ENCODE measurements at regions not wholly inside any gene's neighbourhood (a gene's known extent, or its start where the extent isn't known, plus 50 kb on each side); places are given as distances from the start of the nearest gene placed in this dataset.
"Not testable (repeated sequence)": the region's sequence is repeated elsewhere in the genome, so short reads cannot be mapped to it uniquely, and the experiment has no call there.

GRCh38 chr3:22706922-22707321 is 496.2 kb upstream of the UBE2E2 start:
- H3K56ac ChIP-seq (replicated peaks; ENCODE audit: insufficient read length, low read depth, low read length); FAIRE-seq; H4K20me1 ChIP-seq (replicated peaks in 1 of 2; ENCODE audit: control insufficient read depth in 1 of 2, insufficient read depth in 2 of 2, low read length in 2 of 2); H3K27me3 ChIP-seq (replicated peaks in 1 of 4; ENCODE audit: control insufficient read depth in 3 of 4, extremely low read depth in 1 of 4, insufficient read depth in 3 of 4, low read length in 3 of 4); H2BK12ac ChIP-seq (ENCODE audit: low read depth, low read length); H3K27ac ChIP-seq (ENCODE audit: low read depth, low read length); H3K79me2 ChIP-seq (ENCODE audit: control insufficient read depth in 1 of 2, insufficient read depth in 2 of 2, low read length in 2 of 2); H3K4me2 ChIP-seq (ENCODE audit: insufficient read depth in 1 of 2, low read depth in 2 of 2, low read length in 2 of 2); H3K36me3 ChIP-seq (ENCODE audit: control insufficient read depth in 2 of 4, insufficient read depth in 4 of 4, low read length in 3 of 4); POLR2A ChIA-PET (ENCODE audit: partially characterized antibody); H3K23ac ChIP-seq (ENCODE audit: insufficient read length); DNase-seq (ENCODE audit: low read depth in 1 of 2, low spot score in 2 of 2); H3K18ac ChIP-seq (ENCODE audit: extremely low read depth, low read length); H2BK15ac ChIP-seq (ENCODE audit: low read length); H3K79me1 ChIP-seq (ENCODE audit: low read depth, low read length); H2BK20ac ChIP-seq (ENCODE audit: low read length); H4K5ac ChIP-seq (ENCODE audit: insufficient read length, low read depth, low read length); H2AFZ ChIP-seq (ENCODE audit: low read length); H3K4me3 ChIP-seq (ENCODE audit: extremely low read depth in 1 of 4, insufficient read depth in 2 of 4, low read depth in 3 of 4, low read length in 4 of 4); H3K14ac ChIP-seq (ENCODE audit: insufficient read length); H2BK5ac ChIP-seq (ENCODE audit: low read depth, low read length); H4K91ac ChIP-seq (replicated peaks; ENCODE audit: insufficient read length, low read length); H3K9ac ChIP-seq (replicated peaks in 1 of 4; ENCODE audit: extremely low read depth in 1 of 4, low read depth in 3 of 4, low read length in 3 of 4); H3K4me1 ChIP-seq (replicated peaks in 1 of 4; ENCODE audit: control insufficient read depth in 3 of 4, insufficient read depth in 4 of 4, low read length in 3 of 4); H2AK5ac ChIP-seq (ENCODE audit: low read depth, low read length); CTCF ChIA-PET (ENCODE audit: partially characterized antibody); H3K23me2 ChIP-seq (ENCODE audit: low read depth, low read length); H3K4ac ChIP-seq (replicated peaks; ENCODE audit: insufficient read length, low read depth, low read length); H2BK120ac ChIP-seq (replicated peaks; ENCODE audit: low read depth, low read length); H4K8ac ChIP-seq (ENCODE audit: extremely low read depth, insufficient read depth, low read length): not testable (repeated sequence)
- WGBS, 2 experiments (ENCODE audit: extremely low coverage in 1 of 2, insufficient coverage in 1 of 2, insufficient read length in 1 of 2, insufficient replicate concordance in 2 of 2, low coverage in 1 of 2, low lambda C conversion rate in 2 of 2, missing lambda C conversion rate in 1 of 2): 91% methylated on average over 6 of the region's 10 CpGs; no CpG with 5 or more reads in 1 of the 2 experiments
- peaks cover 14 to 15% of the 10 kb centered on the region in 2 experiments; a peak in 3 of 4 replicates for H3K9me3 ChIP-seq (ENCODE audit: insufficient read depth in 2 of 2, low read depth in 1 of 2, low read length in 1 of 2)

Measured in H1 (cell line).